HG03378 (cell line): ENCODE measurements at regions not wholly inside any gene's neighbourhood (a gene's known extent, or its start where the extent isn't known, plus 50 kb on each side); places are given as distances from the start of the nearest gene placed in this dataset.

ENCODE experiments used
- ATAC-seq: cut with Tn5 transposase; IDR thresholded peaks from one replicate; pipeline ENCODE4 v1.9.1; 2021; ENCODE audit warnings: mild to moderate bottlenecking, moderate library complexity; ENCODE audit not compliant: unreplicated experiment

DNA sequence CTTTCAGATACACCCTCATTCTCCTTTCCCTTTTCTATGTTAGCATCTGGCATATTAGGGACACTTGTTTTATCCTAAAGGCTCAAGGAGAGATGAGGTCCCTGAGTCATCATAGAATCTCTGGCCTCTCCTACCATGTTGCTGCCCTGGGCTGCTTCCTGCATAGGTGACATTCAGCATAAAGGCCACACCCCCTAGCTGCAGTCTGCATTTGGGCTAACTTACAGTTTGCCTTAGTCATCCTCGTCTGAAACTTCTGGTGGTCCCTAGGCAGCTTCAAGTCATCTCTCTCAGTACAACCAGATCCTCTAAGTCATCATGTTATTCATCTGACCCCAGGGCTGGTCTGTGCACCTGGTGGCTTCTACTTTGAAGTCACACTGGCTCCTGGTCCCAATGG, 982.7 kb upstream of the NR2F2 start:
- ATAC-seq: no peak

DNA sequence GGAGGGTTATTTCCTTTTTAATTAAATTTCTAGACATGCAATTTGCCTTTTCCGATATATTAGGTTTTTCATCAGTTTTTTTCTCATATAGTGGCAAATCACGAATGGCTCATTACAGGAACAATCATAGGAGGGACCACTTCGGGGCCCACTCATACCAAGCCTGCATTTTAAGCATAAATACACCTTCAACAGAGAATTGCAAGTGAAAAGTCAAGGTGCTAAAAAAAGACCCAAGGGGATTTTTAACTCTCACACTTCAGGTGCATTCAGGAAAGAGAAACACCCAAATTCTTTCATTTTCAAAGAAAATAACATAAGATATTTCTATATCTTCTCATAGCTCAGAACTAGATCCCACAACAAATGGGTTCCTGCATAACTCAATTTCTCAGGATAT, 979.6 kb upstream of the NR2F2 start:
- ATAC-seq: no peak

DNA sequence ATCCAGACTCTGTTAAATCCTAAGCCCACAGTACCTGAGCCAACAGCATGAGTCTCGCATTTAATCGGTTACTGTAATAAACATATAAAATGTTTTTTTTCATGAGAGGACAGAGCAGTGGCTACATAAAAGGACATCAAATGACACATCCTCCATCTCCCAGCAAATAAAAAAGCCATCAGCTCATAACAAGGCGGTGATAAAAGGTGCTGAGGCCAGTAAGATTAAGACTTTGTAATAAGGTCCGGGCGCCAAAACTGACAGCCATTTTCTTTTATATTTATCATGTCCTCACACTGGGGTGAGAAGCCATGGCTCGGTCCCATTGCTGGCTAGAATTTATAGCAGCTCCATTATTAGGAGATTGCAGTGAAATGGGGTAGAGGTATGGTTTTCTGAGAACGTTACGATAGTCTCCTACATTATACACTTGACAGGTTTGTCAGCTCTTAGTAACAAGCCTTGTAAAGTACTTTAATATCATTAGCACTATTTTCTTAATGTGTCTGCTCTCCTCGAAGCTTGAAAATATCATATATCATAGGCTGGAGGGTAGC, 977.8 kb upstream of the NR2F2 start:
- no peak for ATAC-seq

DNA sequence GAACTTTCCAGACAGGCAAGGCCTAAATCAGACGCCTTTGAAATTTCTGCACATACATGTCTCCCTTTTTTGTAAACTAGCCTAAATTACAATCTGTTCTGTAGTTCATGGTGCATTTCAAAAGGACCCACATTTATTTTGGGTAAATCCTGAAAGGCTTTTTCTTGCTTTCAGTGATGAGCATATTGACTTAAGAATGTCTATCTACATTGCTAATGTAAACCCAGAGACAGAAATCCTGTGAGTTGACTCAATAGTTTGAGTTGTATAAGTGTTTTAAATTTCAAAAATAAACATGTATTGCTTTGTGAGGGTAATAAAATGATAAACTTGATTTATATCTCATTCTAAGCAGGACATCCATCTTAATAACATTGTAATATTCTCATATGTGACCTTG, 977.0 kb upstream of the NR2F2 start:
- ATAC-seq: no peak

DNA sequence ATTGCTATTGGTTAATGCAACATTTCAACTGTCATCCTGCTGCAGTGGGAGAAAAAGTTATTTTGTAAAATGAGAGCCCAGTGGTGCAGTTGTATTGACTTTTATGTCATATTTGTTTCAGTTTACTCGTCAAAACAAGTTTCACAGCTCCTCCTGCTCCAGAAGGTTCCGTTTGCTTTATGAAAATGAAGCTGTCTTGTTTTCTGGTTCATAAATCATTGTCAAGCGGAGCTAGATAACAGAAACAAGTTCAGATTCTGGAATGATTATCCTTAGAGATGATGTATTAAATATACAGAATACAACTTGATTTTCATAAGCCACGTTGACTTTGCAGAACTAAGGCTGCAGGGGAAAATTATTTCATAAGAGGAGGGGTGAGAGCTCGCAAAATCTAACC, 970.5 kb upstream of the NR2F2 start:
- no peak for ATAC-seq

DNA sequence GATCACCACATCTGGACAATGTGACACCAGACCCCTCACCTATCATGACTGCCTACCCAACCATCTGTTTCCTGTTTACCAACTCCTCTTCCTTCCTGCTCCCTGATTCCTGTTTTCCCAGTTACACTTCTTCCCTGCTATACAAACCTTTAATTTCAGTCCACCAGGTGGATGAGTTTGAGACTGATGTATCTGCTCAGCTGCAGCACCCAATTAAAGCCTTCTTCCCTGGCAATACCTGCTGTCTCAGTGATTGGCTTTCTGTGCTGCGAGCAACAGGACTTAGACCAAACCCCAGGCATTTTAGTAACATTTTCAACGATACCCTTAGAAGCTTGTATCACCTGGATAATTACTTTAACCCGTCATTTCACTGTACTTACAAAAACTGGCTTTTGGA, 968.2 kb upstream of the NR2F2 start:
- no peak for ATAC-seq

DNA sequence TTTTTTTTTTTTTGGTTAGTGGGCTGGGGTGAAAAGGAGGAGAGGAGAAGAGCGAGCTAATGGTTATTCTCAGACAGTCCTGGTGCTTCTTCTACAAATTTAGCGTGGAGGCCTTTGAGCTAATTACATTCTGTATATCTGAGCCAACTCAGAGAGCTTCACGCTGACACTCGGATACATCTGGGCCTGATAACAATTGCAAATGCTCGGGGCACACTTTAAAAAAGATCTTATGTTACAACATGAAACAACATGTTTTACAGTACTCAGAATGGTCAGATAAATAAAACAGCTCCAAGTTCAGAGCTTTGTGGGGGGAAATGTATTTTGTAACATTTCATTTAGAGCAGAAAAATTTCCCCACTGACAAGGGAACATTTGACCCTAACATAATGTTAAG, 966.9 kb upstream of the NR2F2 start:
- ATAC-seq: no peak

DNA sequence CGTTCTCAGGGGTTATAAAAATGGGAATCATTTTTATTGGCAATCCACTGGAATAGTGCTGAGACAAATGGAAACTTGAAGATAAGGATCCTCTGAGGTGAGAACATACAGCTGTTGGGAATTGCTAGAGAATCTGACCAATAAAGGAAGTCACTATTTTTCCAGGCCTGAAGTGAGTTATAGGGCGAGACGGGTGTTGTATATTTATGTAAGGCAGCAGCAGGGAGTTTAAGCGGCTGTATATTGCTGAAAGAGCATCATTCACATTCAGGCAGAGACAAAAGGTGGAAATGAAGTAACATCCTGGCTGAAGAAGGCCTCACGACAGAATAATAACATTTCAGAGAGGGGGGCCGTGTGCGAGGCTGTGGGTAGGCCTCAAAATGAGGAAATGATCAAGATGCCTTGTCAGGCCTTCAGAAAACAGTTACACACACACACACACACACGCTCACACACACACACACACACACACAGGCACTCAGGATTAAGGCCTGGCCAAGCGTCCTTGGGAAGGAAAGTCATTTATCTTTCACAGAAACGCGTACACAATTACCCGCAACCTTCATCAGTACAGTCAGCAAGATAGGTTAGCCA, 964.9 kb upstream of the NR2F2 start:
- no peak for ATAC-seq

DNA sequence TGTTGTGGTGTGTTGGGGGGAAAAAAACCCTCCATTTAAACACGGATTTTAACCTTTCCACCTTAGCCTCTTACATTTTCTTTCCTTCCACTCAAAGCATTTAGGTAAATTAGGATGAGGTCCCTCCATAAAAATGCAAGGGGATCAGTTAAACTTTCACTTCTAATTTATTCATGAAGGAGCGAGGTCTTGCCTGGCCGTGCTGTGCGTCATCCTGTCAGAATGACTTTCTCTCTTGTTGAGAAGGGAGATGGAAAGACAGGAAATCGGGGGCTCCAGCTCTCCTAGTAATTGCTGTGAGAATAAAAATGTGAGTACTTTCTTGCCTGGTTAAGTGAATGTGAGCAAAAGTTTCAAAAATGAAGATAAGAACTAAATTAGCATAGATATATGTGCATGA, 962.3 kb upstream of the NR2F2 start:
- no peak for ATAC-seq

DNA sequence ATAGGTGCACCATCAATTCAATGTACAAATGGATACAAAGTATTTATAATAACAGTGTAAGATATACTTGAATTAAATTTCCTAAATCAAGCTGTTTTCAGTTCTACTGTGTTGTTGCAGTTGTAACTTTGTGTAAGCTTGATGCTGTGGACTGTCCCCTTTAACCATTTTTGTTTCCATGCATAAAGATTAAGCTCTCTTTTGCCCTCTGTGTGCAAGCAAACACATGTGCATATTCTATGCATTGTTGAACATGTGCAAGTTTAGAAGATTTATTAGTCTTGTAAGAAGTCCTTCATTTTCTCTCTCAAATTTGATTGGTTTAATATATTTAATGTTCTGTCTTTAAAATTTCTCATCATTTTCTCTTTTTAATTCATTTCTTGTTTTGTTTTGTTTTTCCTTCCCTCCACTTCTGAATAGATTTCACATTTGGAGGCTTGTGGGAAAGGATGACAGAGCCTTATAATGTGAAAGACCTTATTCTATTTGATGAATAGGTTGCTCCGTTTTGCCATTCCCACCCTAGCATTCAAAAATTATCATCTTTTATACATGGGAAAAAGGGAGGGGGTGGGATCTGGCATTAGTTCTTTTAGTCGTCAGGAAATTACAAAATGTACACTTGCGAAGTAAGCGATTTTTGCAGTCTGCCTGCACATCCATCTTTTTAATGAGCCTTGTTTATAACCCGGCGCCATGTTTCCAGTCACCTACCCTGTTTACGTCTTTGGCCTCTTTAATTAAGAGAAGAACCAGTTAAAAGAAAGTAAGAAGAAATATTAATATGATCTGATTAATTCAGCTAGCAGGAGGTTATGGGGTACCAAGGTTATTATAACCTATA, 961.5 kb upstream of the NR2F2 start:
- no peak for ATAC-seq

DNA sequence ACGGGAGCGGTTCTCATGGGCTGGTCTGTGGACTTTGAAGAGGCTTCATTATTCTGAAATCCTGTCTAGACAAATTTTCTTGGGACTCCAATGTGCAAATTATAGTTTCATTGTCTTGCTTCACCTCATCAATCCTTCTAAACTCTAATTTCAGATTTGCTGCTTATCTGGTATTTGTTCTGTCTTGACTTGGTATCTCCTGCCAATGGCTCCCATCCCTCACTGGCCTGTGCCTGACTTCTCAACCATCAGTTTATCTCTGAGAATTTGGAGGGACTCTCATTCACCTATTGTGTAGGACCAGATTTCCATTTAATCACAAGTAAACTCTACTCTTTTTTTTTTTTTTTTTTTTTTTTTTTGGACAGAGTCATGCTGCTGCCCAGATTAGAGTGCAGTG, 960.2 kb upstream of the NR2F2 start:
- no peak for ATAC-seq

DNA sequence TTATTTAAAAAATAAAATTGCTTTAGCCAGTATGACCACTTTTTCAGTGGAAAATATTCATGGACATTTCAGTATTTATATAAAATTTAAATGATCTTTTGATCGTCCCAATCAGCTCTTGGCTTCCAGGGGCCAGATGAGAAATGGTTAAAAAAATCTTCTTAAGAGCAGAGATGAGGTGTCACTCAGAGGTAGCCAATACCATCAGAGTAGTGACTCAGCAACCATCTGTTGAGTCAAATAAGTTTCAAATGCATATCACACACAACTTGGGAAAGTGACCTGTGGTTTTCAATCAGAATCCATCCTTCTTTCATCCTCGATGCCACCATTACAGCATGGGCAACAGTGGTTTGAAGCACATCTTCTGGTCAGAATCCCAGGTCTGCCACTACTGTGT, 958.8 kb upstream of the NR2F2 start:
- no peak for ATAC-seq

DNA sequence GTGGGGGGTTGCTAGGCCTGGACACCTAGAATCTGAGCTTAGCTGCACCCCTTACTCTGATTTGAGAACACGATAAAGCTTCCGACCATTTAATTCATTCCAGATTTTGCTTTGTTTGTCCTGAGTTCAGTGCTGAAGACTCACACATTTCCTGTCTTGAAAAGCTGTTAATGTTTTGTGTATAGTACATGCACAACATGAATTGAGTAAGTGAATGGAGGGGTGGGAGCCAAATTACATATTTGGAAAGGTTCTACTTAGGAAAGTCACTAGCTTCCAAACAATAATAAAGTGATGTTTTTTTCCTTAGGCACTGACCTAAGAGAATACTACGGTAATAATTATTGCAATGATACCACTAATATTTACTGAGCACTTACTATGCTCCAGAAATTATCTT, 955.2 kb upstream of the NR2F2 start:
- no peak for ATAC-seq

DNA sequence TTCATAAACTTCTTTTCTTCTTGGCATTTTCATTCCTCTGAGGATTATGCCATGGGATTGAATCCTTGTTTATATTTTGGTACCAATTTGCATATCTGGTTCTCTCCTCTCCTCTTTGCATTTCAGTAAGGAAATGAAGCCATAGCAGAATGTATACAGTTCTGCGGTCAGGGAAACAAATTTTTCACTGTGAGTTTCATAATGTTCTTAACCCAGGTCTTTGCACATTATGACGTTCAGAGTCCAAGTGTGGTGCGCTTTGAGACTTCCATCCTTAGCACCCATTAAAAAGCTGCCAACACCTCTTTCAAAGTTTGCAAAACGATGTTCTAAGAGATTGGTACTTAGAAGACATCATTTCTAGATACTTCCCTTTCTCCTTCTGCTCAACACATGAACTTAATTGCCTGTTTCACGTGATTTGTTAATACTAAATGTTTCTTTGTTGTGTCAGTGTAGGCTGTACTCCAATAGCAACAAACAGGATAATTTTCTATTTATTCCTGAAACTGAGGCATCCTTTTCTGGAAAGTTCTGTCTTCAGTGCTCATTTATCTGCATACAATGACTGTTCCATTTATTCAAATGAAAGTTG, 953.1 kb upstream of the NR2F2 start:
- no peak for ATAC-seq

DNA sequence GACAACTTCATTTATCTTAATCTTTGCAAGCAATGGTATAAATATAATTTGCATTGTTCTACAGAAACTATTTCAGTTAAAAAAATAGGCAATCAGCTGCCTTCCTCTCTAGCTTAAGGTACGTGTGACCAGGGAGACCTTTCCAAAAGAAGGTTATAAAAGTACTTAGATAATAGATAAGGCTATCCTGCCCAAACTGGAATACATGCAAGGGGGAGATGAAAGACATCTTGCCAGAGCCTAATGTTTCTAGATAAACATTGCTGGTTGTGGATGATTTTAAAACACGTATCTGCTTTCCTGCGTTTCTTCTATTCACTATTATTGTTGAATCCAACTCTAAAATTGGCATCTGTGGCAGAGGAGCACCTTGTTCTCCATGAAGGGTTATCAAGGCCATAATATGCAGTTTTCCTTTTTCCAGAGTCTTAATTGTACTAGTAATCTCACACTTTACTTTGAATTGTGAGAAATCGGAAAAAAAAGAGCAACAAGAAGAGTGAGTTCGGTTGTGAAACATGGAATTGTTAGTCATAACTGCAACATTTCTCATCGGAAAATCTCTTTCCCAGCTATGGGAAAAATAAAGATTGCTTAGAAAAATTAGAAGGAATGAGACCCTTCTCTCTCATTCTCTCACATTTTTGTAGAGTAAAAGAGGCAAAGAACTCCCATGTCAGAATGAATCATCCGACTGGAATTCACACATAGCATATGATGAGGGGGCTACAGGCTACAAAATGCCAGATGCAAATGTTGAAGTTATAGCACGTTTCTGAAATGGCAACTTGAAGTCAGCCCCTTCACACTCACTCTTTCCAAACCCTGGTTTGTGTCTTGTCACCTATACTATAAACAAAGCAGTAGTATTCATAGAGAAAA, 936.1 kb upstream of the NR2F2 start:
- ATAC-seq: no peak

DNA sequence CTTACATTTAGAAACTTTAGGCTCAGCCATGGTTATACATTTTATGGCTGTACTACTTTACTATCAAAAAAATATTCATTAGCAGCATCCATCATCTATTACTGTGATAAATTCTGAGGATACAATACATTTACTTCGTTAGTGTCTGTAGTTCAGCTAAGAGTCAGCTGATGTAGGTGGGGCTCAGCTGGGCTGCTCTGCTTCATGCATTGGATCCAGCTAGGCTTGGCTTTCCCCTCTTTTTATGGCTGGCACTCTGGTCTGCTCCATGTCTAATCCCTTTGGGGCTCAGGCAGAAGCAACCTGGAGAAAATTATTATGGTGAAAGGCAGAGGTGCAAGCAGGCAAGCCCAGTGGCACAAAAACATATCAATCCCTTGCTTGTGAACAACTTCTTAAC, 930.1 kb upstream of the NR2F2 start:
- no peak for ATAC-seq

DNA sequence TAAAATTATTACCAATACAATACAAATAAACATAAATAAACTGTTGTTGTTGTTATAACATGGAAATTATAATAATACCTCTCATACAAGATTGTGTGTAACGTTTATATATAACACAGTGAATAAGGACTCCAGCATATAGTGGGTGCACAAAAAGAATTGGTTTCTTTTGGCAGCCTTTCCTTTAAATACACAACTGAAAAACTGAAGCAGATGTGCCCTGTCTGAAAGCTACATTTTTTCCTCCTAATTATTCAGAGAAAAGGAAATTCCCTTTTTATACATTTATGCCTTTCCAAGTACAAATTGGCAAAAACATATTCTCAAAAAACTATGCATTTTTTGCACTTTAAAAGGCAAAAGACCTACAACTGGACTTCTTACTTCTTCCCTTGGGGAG, 928.9 kb upstream of the NR2F2 start:
- no peak for ATAC-seq

DNA sequence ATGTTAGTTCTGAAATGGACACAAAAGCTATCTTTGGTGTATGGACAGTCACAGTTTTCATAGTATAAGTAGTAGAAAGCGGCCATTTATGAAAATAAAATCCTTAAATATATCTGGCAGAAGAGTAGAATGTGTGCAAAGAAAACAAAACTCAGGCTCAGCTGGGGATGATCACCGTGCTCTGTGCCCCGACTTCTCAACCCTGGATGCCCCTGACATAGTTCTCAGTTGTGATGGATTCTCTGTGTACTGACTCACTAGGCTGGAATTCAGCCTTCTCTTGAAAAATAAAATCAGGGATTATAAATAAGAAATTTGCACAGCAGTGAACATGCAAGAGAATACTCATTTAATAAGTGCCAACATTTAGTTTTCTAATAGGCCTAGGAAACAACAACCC, 925.1 kb upstream of the NR2F2 start:
- ATAC-seq: no peak

DNA sequence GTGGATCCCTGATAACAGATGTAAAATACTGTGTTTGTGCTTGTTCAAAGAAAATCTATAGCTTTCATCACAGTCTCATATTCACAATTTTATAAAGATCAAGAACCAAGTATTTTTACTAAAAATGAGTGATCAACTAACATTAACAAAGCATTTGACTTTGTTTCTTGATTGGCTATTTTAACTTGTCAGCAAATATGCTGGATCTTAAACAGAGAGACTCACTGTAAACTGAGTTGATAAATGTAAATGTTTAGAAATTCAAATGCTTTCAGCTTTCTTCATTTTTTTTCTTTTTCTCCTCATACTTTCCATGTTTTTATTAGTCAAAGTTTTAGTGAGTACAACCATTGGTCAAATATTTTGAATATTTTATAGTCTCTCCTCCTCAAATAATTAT, 923.0 kb upstream of the NR2F2 start:
- no peak for ATAC-seq

DNA sequence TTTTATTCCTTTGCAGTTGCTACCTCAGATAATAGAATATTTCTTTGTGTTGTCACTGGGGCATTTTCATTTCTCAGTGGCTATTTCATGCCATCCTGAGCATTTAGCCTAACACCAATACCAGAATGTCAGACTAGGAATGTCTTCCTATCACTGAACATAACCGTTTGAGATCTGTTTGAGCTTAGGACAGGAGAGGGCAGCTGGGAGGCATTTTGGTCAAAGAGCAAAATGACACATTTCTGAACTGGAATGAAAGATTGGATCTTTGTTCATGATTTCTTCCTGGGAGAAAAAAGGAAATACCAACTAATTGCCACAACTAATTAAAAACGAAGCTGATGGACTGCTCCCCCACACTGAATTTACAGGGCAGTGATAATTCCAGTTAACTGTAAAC, 921.3 kb upstream of the NR2F2 start:
- no peak for ATAC-seq

DNA sequence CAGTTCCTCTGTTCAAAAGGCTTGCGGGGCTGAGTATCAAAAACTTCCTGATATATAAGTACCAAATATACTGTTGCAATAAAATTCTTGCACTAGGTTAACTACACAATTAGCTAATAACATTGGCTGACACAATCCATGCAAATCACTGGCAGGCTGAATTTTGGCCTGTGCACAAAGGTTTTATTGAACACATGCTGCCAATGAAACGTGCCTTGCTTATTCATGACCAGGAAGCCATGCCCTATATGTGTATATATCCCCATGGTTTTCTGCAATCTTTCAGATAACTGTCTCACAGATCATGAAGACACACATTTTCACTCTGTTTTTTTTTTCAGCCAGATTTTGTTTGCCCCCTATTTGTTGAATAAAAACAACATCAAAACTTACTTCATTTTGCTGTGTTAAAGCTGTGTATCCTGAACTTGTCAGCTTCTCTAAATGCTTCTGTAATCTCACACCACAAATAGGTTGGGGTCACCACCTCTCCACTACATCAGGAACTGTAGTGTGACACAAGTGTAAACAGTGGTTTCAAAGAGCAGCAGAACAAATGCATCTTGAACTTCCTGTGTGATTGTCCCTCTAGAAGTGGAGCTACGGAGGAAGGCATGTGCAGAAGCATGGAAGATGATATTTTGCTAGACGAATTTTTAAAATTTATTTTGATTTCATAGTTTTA, 920.7 kb upstream of the NR2F2 start:
- ATAC-seq: no peak
